Right lobe of liver (tissue), 6 donors: ENCODE measurements at regions not wholly inside any gene's neighbourhood (a gene's known extent, or its start where the extent isn't known, plus 50 kb on each side); places are given as distances from the start of the nearest gene placed in this dataset.

Experiments
- ATAC-seq, 4 donors: fragments of 200-7000 bp; cut with Tn5 transposase; one replicate each; pipeline ENCODE4 v1.9.1; 2020; ENCODE audit warnings: mild to moderate bottlenecking in 4 of 4, moderate library complexity in 4 of 4
- DNase-seq, 3 donors: peaks; one replicate each; pipeline ENCODE4 v3.0.0-alpha.2; 2020
- H3K27ac ChIP-seq, 3 donors: fragments of 200-600 bp; one replicate each; pipeline ENCODE4 v1.8.0; 2022
- H3K27me3 ChIP-seq, 2 donors: fragments of 200-600 bp; one replicate each; pipeline ENCODE4 v1.8.0; 2022
- H3K36me3 ChIP-seq, 4 donors: fragments of 200-600 bp; sonication (generic) in 1 of 4; one replicate each; pipeline versions ENCODE4 v1.5.1 to v1.8.0; 2017 to 2022; ENCODE audit warnings: control low read depth in 1 of 4
- H3K4me1 ChIP-seq, 4 donors: fragments of 200-600 bp; sonication (generic) in 1 of 4; one replicate each; pipeline versions ENCODE4 v1.5.1 to v1.8.0; 2017 to 2022; ENCODE audit warnings: control low read depth in 1 of 4
- H3K4me3 ChIP-seq, 3 donors: fragments of 200-600 bp; one replicate each; pipeline ENCODE4 v1.8.0; 2022
- H3K9me3 ChIP-seq, 4 donors: fragments of 200-600 bp; sonication (generic) in 1 of 4; one replicate each; pipeline versions ENCODE4 v1.5.1 to v1.8.0; 2017 to 2022; ENCODE audit warnings: control low read depth in 1 of 4
- POLR2A ChIP-seq: fragments of 450-650 bp; IDR thresholded peaks from one replicate; pipeline ENCODE4 v1.6.1; 2017; ENCODE audit warnings: antibody characterized with exemption, mild to moderate bottlenecking
- WGBS: methylation state at CpG from one replicate; pipeline ENCODE4 v1.1.6; 2018; ENCODE audit warnings: low coverage, low lambda C conversion rate; ENCODE audit not compliant: insufficient coverage; ENCODE audit errors: missing lambda C conversion rate; 5-methylcytosine and 5-hydroxymethylcytosine counted together
- intact Hi-C, 2 donors: fragments of 100-400 bp; cut with DNase I; formaldehyde crosslinking; loops; one replicate each; pipeline versions ENCODE4 v1.11.2 to v1.14.1; 2022
- small RNA-seq, 2 experiments: library from RNA; depleted of rRNA; stranded (forward); fragments of <200 nt; gene quantifications; one replicate each; pipeline ENCODE3, GENCODE V24; 2016
- TF ChIP-seq, protein P1 (sequence below), 4 donors: fragments of 200-600 bp in 3 of 4; fragments of 450-650 bp in 1 of 4; IDR thresholded peaks; one replicate each; pipeline versions ENCODE4 v1.5.1 to v1.8.0; 2016 to 2022; ENCODE audit warnings: antibody characterized with exemption in 4 of 4, mild to moderate bottlenecking in 2 of 4
- donor health status: DM: no; HTN: yes; CAD: no.
- donor health status: DM: no; HTN: no; CAD: no.
- donor health status: DM: no; HTN: no; CAD: no.
- donor health status: DM: no; HTN: yes; CAD: no.
- donor health status: DM: no; HTN: yes; CAD: no.

DNA sequence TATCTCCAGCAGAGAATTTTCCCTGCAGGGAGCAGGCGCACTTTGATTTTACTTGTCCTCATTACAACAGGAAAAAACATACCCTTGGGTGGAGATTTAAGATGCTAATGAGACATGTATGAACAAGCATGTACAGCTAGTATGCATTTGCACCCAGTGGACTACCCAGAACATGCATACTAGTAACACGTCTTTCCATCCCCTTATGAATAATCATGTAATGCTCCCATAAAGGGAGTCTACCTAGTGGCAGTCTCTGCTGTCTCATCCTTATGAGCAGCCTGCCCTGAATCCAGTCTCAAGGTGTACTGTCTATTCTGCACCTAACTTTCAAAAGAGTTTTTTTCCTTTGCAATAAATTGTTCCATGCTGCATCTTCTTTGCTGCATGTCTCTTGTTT is 1222.0 kb downstream of the ROBO1 start:
- H3K27me3 ChIP-seq, result no peaks in the 10 kb centered on the region
- no peaks in the 10 kb centered on the region for H3K4me1 ChIP-seq
- intact Hi-C loops, result no loop called here
- no peak overlapping the region for H3K27ac ChIP-seq
- ATAC-seq (no peak), DNase-seq (no peak)
- TF ChIP-seq POLR2A, result no peak
- TF ChIP-seq, protein P1, sequence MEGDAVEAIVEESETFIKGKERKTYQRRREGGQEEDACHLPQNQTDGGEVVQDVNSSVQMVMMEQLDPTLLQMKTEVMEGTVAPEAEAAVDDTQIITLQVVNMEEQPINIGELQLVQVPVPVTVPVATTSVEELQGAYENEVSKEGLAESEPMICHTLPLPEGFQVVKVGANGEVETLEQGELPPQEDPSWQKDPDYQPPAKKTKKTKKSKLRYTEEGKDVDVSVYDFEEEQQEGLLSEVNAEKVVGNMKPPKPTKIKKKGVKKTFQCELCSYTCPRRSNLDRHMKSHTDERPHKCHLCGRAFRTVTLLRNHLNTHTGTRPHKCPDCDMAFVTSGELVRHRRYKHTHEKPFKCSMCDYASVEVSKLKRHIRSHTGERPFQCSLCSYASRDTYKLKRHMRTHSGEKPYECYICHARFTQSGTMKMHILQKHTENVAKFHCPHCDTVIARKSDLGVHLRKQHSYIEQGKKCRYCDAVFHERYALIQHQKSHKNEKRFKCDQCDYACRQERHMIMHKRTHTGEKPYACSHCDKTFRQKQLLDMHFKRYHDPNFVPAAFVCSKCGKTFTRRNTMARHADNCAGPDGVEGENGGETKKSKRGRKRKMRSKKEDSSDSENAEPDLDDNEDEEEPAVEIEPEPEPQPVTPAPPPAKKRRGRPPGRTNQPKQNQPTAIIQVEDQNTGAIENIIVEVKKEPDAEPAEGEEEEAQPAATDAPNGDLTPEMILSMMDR (IDR thresholded peaks at IDR 0.05), result no peak
- no peaks in the 10 kb centered on the region for H3K36me3 ChIP-seq
- no peak overlapping the region for H3K4me3 ChIP-seq
- 100% methylated on average over 1 of the region's 2 CpGs for WGBS
- H3K9me3 ChIP-seq, result no peaks in the 10 kb centered on the region

Small RNAs in the stretch of these regions (small RNA-seq; reads per million reads assigned to genes)
- gene RN7SKP61 (0 reads per million in 2 experiments), gene RN7SL647P (0 reads per million in 2 experiments), gene RNU6-217P (0 reads per million in 2 experiments)
